ENCODE measurements at regions not wholly inside any gene's neighbourhood (a gene's known extent, or its start where the extent isn't known, plus 50 kb on each side); places are given as distances from the start of the nearest gene placed in this dataset.

DNA sequence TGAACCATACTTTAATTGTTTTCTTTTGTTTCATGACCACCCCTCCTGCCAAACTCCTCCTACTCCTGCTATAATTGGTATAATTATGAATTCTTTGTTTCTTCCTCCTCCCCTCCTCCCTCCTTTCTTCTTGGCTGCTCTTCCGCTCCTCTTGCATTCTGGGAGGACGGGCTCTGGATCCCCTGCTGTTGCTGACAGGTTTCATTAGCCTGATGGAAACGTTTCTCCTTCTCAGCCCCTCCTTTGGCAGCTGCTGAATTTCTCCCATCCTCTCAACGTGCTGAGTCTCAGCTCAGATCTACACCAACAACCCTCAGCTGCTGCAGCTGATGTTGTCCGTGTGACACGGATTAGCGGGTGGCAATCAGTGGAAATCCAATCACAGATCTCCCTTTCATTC is 97.1 kb upstream of the UBAC2 start:
- CTCF ChIA-PET (ENCODE audit: low intra/inter-chr PET ratio, low total read pairs) = no interaction called here
- Histone ChIP-seq H3K4me2 (ENCODE audit: low read depth, low read length) (no peak overlapping the region), H2AFZ (ENCODE audit: low read length) (no peak overlapping the region), H3K4me1 (ENCODE audit: insufficient read depth, low read length) (no peaks in the 10 kb centered on the region), H3K9ac (ENCODE audit: insufficient read depth, low read depth, low read length) (no peak overlapping the region), H3K9me3 (ENCODE audit: low read length) (no peaks in the 10 kb centered on the region), H3K4me3 (replicated peaks in 1 of 3; ENCODE audit: insufficient read depth in 1 of 3, low read depth in 2 of 3, low read length in 3 of 3) (no peak overlapping the region), H4K20me1 (ENCODE audit: insufficient read depth, low read length) (no peaks in the 10 kb centered on the region), H3K79me2 (ENCODE audit: insufficient read depth, low read length) (no peaks in the 10 kb centered on the region), H3K36me3 (replicated peaks in 1 of 2; ENCODE audit: control insufficient read depth in 1 of 2, insufficient read depth in 2 of 2, low read length in 2 of 2) (no peaks in the 10 kb centered on the region), H3K27ac (ENCODE audit: extremely low read length, insufficient read depth, low read length) (no peak overlapping the region), H3K27me3 (ENCODE audit: control insufficient read depth in 1 of 2, insufficient read depth in 2 of 2, low read length in 2 of 2) (peaks cover 0 to 5% of the 10 kb centered on the region in 2 experiments; a peak in 1 of 5 replicates)
- FAIRE-seq (no peak), ATAC-seq (no peak), DNase-seq (ENCODE audit: low spot score) (no peak)
- intact Hi-C loops (cut with micrococcal nuclease; ENCODE audit: unreplicated experiment) = no loop called here
- POLR2A ChIA-PET = no interaction called here
- no TSS peak for BruUV-seq (replicated peaks)
- in situ Hi-C loops (cut with HindIII; ENCODE audit: extremely low pct_ligation_motif_present, low pct_unique_long_range_greater_than_20kb) = no loop called here
- WGBS (ENCODE audit: low lambda C conversion rate) = 48% methylated on average over 7 of the region's 7 CpGs
- TF ChIP-seq, protein P1, sequence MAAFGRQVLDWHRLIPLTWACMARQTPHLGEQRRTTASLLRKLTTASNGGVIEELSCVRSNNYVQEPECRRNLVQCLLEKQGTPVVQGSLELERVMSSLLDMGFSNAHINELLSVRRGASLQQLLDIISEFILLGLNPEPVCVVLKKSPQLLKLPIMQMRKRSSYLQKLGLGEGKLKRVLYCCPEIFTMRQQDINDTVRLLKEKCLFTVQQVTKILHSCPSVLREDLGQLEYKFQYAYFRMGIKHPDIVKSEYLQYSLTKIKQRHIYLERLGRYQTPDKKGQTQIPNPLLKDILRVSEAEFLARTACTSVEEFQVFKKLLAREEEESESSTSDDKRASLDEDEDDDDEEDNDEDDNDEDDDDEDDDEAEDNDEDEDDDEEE (CRISPR knock-in tag; IDR thresholded peaks at IDR 0.05) = no peak
- TF ChIP-seq, protein P2, sequence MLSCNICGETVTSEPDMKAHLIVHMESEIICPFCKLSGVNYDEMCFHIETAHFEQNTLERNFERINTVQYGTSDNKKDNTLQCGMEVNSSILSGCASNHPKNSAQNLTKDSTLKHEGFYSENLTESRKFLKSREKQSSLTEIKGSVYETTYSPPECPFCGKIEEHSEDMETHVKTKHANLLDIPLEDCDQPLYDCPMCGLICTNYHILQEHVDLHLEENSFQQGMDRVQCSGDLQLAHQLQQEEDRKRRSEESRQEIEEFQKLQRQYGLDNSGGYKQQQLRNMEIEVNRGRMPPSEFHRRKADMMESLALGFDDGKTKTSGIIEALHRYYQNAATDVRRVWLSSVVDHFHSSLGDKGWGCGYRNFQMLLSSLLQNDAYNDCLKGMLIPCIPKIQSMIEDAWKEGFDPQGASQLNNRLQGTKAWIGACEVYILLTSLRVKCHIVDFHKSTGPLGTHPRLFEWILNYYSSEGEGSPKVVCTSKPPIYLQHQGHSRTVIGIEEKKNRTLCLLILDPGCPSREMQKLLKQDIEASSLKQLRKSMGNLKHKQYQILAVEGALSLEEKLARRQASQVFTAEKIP (CRISPR knock-in tag; IDR thresholded peaks at IDR 0.05; ENCODE audit: borderline replicate concordance) = no peak
- TF ChIP-seq TEAD2 (CRISPR knock-in tag; IDR thresholded peaks at IDR 0.05) = no peak
- TF ChIP-seq SP4 (CRISPR knock-in tag; IDR thresholded peaks at IDR 0.05) = no peak
- TF ChIP-seq, protein P3, sequence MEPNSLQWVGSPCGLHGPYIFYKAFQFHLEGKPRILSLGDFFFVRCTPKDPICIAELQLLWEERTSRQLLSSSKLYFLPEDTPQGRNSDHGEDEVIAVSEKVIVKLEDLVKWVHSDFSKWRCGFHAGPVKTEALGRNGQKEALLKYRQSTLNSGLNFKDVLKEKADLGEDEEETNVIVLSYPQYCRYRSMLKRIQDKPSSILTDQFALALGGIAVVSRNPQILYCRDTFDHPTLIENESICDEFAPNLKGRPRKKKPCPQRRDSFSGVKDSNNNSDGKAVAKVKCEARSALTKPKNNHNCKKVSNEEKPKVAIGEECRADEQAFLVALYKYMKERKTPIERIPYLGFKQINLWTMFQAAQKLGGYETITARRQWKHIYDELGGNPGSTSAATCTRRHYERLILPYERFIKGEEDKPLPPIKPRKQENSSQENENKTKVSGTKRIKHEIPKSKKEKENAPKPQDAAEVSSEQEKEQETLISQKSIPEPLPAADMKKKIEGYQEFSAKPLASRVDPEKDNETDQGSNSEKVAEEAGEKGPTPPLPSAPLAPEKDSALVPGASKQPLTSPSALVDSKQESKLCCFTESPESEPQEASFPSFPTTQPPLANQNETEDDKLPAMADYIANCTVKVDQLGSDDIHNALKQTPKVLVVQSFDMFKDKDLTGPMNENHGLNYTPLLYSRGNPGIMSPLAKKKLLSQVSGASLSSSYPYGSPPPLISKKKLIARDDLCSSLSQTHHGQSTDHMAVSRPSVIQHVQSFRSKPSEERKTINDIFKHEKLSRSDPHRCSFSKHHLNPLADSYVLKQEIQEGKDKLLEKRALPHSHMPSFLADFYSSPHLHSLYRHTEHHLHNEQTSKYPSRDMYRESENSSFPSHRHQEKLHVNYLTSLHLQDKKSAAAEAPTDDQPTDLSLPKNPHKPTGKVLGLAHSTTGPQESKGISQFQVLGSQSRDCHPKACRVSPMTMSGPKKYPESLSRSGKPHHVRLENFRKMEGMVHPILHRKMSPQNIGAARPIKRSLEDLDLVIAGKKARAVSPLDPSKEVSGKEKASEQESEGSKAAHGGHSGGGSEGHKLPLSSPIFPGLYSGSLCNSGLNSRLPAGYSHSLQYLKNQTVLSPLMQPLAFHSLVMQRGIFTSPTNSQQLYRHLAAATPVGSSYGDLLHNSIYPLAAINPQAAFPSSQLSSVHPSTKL (CRISPR knock-in tag; IDR thresholded peaks at IDR 0.05) = no peak
- TF ChIP-seq NFYC (CRISPR knock-in tag; IDR thresholded peaks at IDR 0.05) = no peak
- TF ChIP-seq, protein P4, sequence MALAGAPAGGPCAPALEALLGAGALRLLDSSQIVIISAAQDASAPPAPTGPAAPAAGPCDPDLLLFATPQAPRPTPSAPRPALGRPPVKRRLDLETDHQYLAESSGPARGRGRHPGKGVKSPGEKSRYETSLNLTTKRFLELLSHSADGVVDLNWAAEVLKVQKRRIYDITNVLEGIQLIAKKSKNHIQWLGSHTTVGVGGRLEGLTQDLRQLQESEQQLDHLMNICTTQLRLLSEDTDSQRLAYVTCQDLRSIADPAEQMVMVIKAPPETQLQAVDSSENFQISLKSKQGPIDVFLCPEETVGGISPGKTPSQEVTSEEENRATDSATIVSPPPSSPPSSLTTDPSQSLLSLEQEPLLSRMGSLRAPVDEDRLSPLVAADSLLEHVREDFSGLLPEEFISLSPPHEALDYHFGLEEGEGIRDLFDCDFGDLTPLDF (CRISPR knock-in tag; IDR thresholded peaks at IDR 0.05) = no peak
- TF ChIP-seq ZIK1 (CRISPR knock-in tag; IDR thresholded peaks at IDR 0.05; ENCODE audit: borderline replicate concordance, low read depth) = no peak
- TF ChIP-seq, protein P5, sequence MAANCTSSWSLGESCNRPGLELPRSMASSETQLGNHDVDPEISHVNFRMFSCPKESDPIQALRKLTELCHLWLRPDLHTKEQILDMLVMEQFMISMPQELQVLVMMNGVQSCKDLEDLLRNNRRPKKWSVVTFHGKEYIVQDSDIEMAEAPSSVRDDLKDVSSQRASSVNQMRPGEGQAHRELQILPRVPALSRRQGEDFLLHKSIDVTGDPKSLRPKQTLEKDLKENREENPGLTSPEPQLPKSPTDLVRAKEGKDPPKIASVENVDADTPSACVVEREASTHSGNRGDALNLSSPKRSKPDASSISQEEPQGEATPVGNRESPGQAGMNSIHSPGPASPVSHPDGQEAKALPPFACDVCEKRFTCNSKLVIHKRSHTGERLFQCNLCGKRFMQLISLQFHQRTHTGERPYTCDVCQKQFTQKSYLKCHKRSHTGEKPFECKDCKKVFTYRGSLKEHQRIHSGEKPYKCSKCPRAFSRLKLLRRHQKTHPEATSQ (CRISPR knock-in tag; IDR thresholded peaks at IDR 0.05; ENCODE audit: borderline replicate concordance) = no peak
- no peak for TF ChIP-seq ZNF7 (CRISPR knock-in tag; IDR thresholded peaks at IDR 0.05)
- no peak for TF ChIP-seq DPF2 (CRISPR knock-in tag; IDR thresholded peaks at IDR 0.05; ENCODE audit: borderline replicate concordance, low read depth)
- TF ChIP-seq AHR (CRISPR knock-in tag; IDR thresholded peaks at IDR 0.05) = no peak
- TF ChIP-seq, protein P6, sequence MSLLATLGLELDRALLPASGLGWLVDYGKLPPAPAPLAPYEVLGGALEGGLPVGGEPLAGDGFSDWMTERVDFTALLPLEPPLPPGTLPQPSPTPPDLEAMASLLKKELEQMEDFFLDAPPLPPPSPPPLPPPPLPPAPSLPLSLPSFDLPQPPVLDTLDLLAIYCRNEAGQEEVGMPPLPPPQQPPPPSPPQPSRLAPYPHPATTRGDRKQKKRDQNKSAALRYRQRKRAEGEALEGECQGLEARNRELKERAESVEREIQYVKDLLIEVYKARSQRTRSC (CRISPR knock-in tag; IDR thresholded peaks at IDR 0.05; ENCODE audit: low read depth) = no peak
- TF ChIP-seq HMG20B (CRISPR knock-in tag; conservative IDR thresholded peaks at IDR 0.05) = no peak
- no peak for TF ChIP-seq SRSF1 (optimal IDR thresholded peaks at IDR 0.05; ENCODE audit: low read depth, low read length)

Data from HepG2 (cell line).